ENCODE measurements at regions not wholly inside any gene's neighbourhood (a gene's known extent, or its start where the extent isn't known, plus 50 kb on each side); places are given as distances from the start of the nearest gene placed in this dataset.

GRCh38 chr3:20905210-20905805, 719.3 kb upstream of the SGO1 start:
- peaks cover 8% of the 10 kb centered on the region for H3F3A ChIP-seq (ENCODE audit: low read depth)
- Mint-ChIP-seq H3K4me1 (peaks cover 3% of the 10 kb centered on the region), H3K4me3 (no peak overlapping the region), H3K27ac (no peak overlapping the region), H3K27me3 (ENCODE audit: insufficient read depth, low read depth) (no peaks in the 10 kb centered on the region), H3K36me3 (no peaks in the 10 kb centered on the region), H3K9me3 (no peaks in the 10 kb centered on the region)
- H4K20me1 ChIP-seq (ENCODE audit: low read depth): no peaks in the 10 kb centered on the region
- H3K36me3 ChIP-seq: no peaks in the 10 kb centered on the region
- H3K9me3 ChIP-seq (ENCODE audit: low read depth): no peaks in the 10 kb centered on the region
- no peak overlapping the region for H3K4me3 ChIP-seq
- peaks cover 15% of the 10 kb centered on the region for H3K4me1 ChIP-seq
- TF ChIP-seq EZH2 (IDR thresholded peaks at IDR 0.05) (no peak), EZH2phosphoT487 (IDR thresholded peaks at IDR 0.05) (no peak), CTCF (IDR thresholded peaks at IDR 0.05) (no peak)
- peak overlapping the region; percentile 28 for H2AFZ ChIP-seq (replicated peaks)
- peak overlapping the region; percentile 39 for H3K27ac ChIP-seq
- no peaks in the 10 kb centered on the region for H3K79me2 ChIP-seq (ENCODE audit: low read depth)
- DNase-seq (ENCODE audit: low spot score): no peak
- H3K4me2 ChIP-seq: peak overlapping the region; percentile 3
- no peak overlapping the region for H3K9ac ChIP-seq
- no peaks in the 10 kb centered on the region for H3K27me3 ChIP-seq

GRCh38 chr3:20904671-20905070, 718.7 kb upstream of the SGO1 start:
- Histone ChIP-seq H3K79me2 (ENCODE audit: low read depth) (no peaks in the 10 kb centered on the region), H3K4me3 (no peak overlapping the region), H3K9ac (no peak overlapping the region), H2AFZ (replicated peaks) (peak overlapping the region; percentile 42), H3K27me3 (no peaks in the 10 kb centered on the region), H3K4me1 (peaks cover 15% of the 10 kb centered on the region), H3K9me3 (ENCODE audit: low read depth) (no peaks in the 10 kb centered on the region), H4K20me1 (ENCODE audit: low read depth) (no peaks in the 10 kb centered on the region), H3K27ac (peak overlapping the region; percentile 39), H3F3A (ENCODE audit: low read depth) (peaks cover 8% of the 10 kb centered on the region), H3K4me2 (peak overlapping the region; percentile 3), H3K36me3 (no peaks in the 10 kb centered on the region)
- Mint-ChIP-seq H3K4me1 (peaks cover 3% of the 10 kb centered on the region), H3K27me3 (ENCODE audit: insufficient read depth, low read depth) (no peaks in the 10 kb centered on the region), H3K36me3 (no peaks in the 10 kb centered on the region), H3K27ac (no peak overlapping the region), H3K4me3 (no peak overlapping the region), H3K9me3 (peaks cover 2% of the 10 kb centered on the region)
- peak; percentile 36 for DNase-seq (ENCODE audit: low spot score)
- TF ChIP-seq CTCF (IDR thresholded peaks at IDR 0.05) (no peak), EZH2 (IDR thresholded peaks at IDR 0.05) (no peak), EZH2phosphoT487 (IDR thresholded peaks at IDR 0.05) (no peak)

- H3K4me3 Mint-ChIP-seq: no peak overlapping the region
These were observed 713.0 kb upstream of the SGO1 start for GRCh38 chr3:20898962-20899361.

More at GRCh38 chr3:20898962-20899361, 713.0 kb upstream of the SGO1 start:
- no peak overlapping the region for H2AFZ ChIP-seq (replicated peaks)
- no peaks in the 10 kb centered on the region for H3K4me1 ChIP-seq
- TF ChIP-seq EZH2phosphoT487 (IDR thresholded peaks at IDR 0.05) (no peak), EZH2 (IDR thresholded peaks at IDR 0.05) (no peak), CTCF (IDR thresholded peaks at IDR 0.05) (no peak)
- no peaks in the 10 kb centered on the region for H3K36me3 Mint-ChIP-seq
- no peak overlapping the region for H3K4me2 ChIP-seq
- no peaks in the 10 kb centered on the region for H3K79me2 ChIP-seq (ENCODE audit: low read depth)
- H3K36me3 ChIP-seq: no peaks in the 10 kb centered on the region
- H3K27ac ChIP-seq: no peak overlapping the region
- H3F3A ChIP-seq (ENCODE audit: low read depth): no peaks in the 10 kb centered on the region
- H3K4me3 ChIP-seq: no peak overlapping the region
- H3K27ac Mint-ChIP-seq: no peak overlapping the region
- H3K9ac ChIP-seq: no peak overlapping the region
- no peaks in the 10 kb centered on the region for H4K20me1 ChIP-seq (ENCODE audit: low read depth)
- H3K9me3 Mint-ChIP-seq: peaks cover 2% of the 10 kb centered on the region
- no peaks in the 10 kb centered on the region for H3K27me3 ChIP-seq
- H3K27me3 Mint-ChIP-seq (ENCODE audit: insufficient read depth, low read depth): peaks cover 3% of the 10 kb centered on the region
- no peaks in the 10 kb centered on the region for H3K4me1 Mint-ChIP-seq
- no peaks in the 10 kb centered on the region for H3K9me3 ChIP-seq (ENCODE audit: low read depth)
- no peak for DNase-seq (ENCODE audit: low spot score)
